OCI-LY7 (cell line): ENCODE measurements at regions not wholly inside any gene's neighbourhood (a gene's known extent, or its start where the extent isn't known, plus 50 kb on each side); places are given as distances from the start of the nearest gene placed in this dataset.

Experiments
- BruUV-seq: library from RNA; stranded (reverse); fragments of 400-500 nt; replicated peaks from 2 replicates; lab custom pipeline; 2021; lab: Mats Ljungman, UMichigan
- CTCF ChIA-PET: fragments of 300-600 bp; sonication (Branson Sonifier 250); formaldehyde crosslinking; loops from one replicate; lab custom pipeline; 2022; ENCODE audit warnings: antibody characterized with exemption; ENCODE audit not compliant: unreplicated experiment; lab: Charles Lee
- POLR2A ChIA-PET: fragments of 300-600 bp; sonication (Branson Sonifier 250); formaldehyde crosslinking; loops from one replicate; lab custom pipeline; 2022; ENCODE audit warnings: antibody characterized with exemption; lab: Charles Lee
- DNase-seq: peaks from one replicate; pipeline ENCODE4 v3.0.0-alpha.2; 2015; ENCODE audit warnings: low spot score
- H2AFZ ChIP-seq: fragments of 200-600 bp; sonication (generic), shearing (Covaris generic); 2 replicates; pipeline ENCODE4 v1.6.1; 2014; ENCODE audit warnings: mild to moderate bottlenecking, antibody characterized with exemption, low read length, moderate library complexity
- H3K27ac ChIP-seq: fragments of 200-600 bp; sonication (generic); 2 replicates; pipeline ENCODE4 v1.5.1; 2014; ENCODE audit warnings: mixed run types, low read depth, mild to moderate bottlenecking, moderate library complexity, low read length, inconsistent platforms; ENCODE audit not compliant: poor library complexity, severe bottlenecking
- H3K36me3 ChIP-seq: fragments of 200-600 bp; sonication (generic); 2 replicates; pipeline ENCODE4 v1.6.1; 2014; ENCODE audit warnings: mild to moderate bottlenecking, antibody characterized with exemption, low read length, moderate library complexity, mixed read lengths; ENCODE audit not compliant: insufficient read depth
- H3K4me1 ChIP-seq: fragments of 200-600 bp; sonication (generic); 2 replicates; pipeline ENCODE4 v1.5.1; 2014; ENCODE audit warnings: mild to moderate bottlenecking, low read length; ENCODE audit not compliant: insufficient read depth, poor library complexity, severe bottlenecking
- H3K4me2 ChIP-seq: fragments of 200-600 bp; sonication (generic); 2 replicates; pipeline ENCODE4 v1.6.1; 2014; ENCODE audit warnings: mild to moderate bottlenecking, low read length
- H3K4me3 ChIP-seq: fragments of 200-600 bp; sonication (generic); 2 replicates; pipeline ENCODE4 v1.5.1; 2014; ENCODE audit warnings: mild to moderate bottlenecking, low read depth, low read length; ENCODE audit not compliant: poor library complexity, severe bottlenecking
- H3K79me2 ChIP-seq: fragments of 200-600 bp; sonication (generic); 2 replicates; pipeline ENCODE4 v1.6.1; 2016; ENCODE audit warnings: low read depth, mild to moderate bottlenecking, low read length, moderate library complexity, mixed read lengths; ENCODE audit not compliant: insufficient read depth
- H3K9me2 ChIP-seq: fragments of 200-600 bp; sonication (generic); 2 replicates; pipeline ENCODE4 v1.6.1; 2016; ENCODE audit warnings: mild to moderate bottlenecking, low read length, mixed read lengths; ENCODE audit not compliant: insufficient read depth
- H3K9me3 ChIP-seq: fragments of 200-600 bp; sonication (generic); 2 replicates; pipeline ENCODE4 v1.6.1; 2014; ENCODE audit warnings: mild to moderate bottlenecking, mixed run types, low read length, mixed read lengths
- H4K20me1 ChIP-seq: fragments of 200-600 bp; sonication (generic); 2 replicates; pipeline ENCODE4 v1.6.1; 2014; ENCODE audit warnings: mild to moderate bottlenecking, antibody characterized with exemption, low read length, moderate library complexity, mixed read lengths; ENCODE audit not compliant: insufficient read depth
- EZH2phosphoT487 ChIP-seq: fragments of 200-600 bp; sonication (generic); IDR thresholded peaks from 2 replicates; pipeline ENCODE4 v1.6.1; 2018; ENCODE audit warnings: low read depth, borderline replicate concordance, mild to moderate bottlenecking, mixed run types, antibody characterized with exemption, low read length, moderate library complexity, mixed read lengths
- intact Hi-C: fragments of 100-400 bp; cut with micrococcal nuclease; formaldehyde crosslinking; loops from one replicate; pipeline ENCODE4 v1.10.0; 2022; ENCODE audit not compliant: unreplicated experiment
- TF ChIP-seq, protein P1 (sequence below): fragments of 200-600 bp; sonication (generic); conservative IDR thresholded peaks from 2 replicates; pipeline ENCODE4 v1.5.1; 2014; ENCODE audit warnings: mild to moderate bottlenecking, antibody characterized with exemption, low read length, moderate library complexity, mixed read lengths

DNA sequence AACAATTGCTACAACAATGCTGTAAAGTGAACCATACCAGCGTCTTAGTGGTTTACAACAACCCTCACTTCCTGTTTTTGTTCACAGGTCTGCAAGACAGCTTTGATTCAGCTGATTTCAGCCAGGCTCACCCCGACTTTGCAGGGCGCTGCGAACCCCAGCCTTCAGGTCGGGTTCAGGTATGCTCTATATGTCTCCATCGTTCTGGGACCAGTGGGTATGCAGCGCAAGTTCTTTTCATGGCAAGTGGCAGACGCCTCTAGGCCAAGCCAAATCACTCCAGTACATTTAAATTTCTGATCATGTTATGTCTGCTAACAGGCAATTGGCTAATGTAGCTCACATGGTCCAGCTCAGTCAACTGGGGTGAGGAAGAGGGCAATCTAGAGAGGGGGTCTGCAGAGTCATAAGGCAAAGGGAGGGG, 52.4 kb upstream of the RGMA start:
- Histone ChIP-seq H3K36me3 (no peaks in the 10 kb centered on the region), H3K4me1 (no peaks in the 10 kb centered on the region), H3K4me2 (no peak overlapping the region), H3K9me2 (no peaks in the 10 kb centered on the region), H4K20me1 (no peaks in the 10 kb centered on the region), H2AFZ (no peak overlapping the region), H3K4me3 (no peak overlapping the region), H3K27ac (no peak overlapping the region), H3K79me2 (no peaks in the 10 kb centered on the region), H3K9me3 (no peaks in the 10 kb centered on the region)
- no TSS peak for BruUV-seq
- intact Hi-C loops = no loop called here
- CTCF ChIA-PET = no interaction called here
- POLR2A ChIA-PET = interaction anchor here (0.6 kb wide), 1 partner anchor 16 kb away, joined by 4 read pairs; no protein-coding TSS in a partner anchor
- no peak for TF ChIP-seq EZH2phosphoT487
- TF ChIP-seq, protein P1, sequence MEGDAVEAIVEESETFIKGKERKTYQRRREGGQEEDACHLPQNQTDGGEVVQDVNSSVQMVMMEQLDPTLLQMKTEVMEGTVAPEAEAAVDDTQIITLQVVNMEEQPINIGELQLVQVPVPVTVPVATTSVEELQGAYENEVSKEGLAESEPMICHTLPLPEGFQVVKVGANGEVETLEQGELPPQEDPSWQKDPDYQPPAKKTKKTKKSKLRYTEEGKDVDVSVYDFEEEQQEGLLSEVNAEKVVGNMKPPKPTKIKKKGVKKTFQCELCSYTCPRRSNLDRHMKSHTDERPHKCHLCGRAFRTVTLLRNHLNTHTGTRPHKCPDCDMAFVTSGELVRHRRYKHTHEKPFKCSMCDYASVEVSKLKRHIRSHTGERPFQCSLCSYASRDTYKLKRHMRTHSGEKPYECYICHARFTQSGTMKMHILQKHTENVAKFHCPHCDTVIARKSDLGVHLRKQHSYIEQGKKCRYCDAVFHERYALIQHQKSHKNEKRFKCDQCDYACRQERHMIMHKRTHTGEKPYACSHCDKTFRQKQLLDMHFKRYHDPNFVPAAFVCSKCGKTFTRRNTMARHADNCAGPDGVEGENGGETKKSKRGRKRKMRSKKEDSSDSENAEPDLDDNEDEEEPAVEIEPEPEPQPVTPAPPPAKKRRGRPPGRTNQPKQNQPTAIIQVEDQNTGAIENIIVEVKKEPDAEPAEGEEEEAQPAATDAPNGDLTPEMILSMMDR = no peak
- DNase-seq = no peak

DNA sequence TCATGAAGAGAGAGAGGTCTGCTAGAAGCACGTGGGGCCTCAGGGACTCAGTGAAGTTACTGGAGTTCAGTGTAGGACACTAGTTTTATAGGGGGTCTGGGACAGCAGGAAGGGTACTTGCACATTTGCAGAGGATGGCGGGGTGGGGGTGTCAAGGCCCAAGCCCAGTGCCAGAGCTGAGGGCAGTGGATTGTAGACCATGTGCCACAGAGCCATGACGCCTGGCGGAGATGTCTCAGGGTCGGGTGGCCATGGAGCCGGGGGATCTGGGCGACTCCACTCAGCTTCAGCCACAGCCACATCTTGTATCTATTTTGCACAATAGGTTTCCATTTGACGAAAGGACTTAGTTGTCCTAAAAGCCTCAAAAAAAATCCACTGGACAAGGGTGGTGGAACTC, 50.4 kb upstream of the RGMA start:
- H3K4me1 ChIP-seq = no peaks in the 10 kb centered on the region
- H3K4me3 ChIP-seq = no peak overlapping the region
- no peaks in the 10 kb centered on the region for H4K20me1 ChIP-seq
- no peaks in the 10 kb centered on the region for H3K36me3 ChIP-seq
- CTCF ChIA-PET = no interaction called here
- H3K9me3 ChIP-seq = no peaks in the 10 kb centered on the region
- BruUV-seq = no TSS peak
- no peaks in the 10 kb centered on the region for H3K9me2 ChIP-seq
- no peak for DNase-seq
- no peak overlapping the region for H3K4me2 ChIP-seq
- H2AFZ ChIP-seq = no peak overlapping the region
- intact Hi-C loops = no loop called here
- no peaks in the 10 kb centered on the region for H3K79me2 ChIP-seq
- TF ChIP-seq, protein P1 = no peak
- no peak for TF ChIP-seq EZH2phosphoT487
- POLR2A ChIA-PET = no interaction called here
- no peak overlapping the region for H3K27ac ChIP-seq

DNA sequence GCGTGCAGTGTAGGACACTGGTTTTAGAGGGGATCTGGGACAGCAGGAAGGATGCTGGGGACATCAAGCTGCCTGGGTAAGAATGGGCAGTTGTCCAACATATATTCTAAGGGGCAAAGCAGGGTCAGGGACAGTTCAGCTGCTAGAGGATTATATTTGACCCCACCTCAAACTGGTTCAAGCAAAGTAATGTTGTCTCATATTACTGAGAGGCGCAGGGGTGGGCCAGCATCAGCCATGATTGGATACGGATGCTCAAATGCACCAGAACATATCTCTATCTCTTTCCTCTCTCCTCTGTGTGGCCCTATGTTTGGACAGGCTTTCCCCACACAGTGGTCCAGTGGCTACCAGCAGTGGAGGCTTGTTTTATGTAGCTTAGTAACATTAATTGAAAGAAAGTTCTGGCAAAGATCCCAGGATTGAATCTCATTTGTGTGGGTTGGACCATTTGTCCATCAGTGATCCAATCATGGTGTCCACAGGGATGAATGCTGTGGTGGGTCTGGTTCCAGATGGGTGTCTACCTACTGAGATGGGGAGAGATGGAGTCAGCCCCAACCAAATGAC, 49.8 kb upstream of the RGMA start:
- Histone ChIP-seq H3K36me3 (no peaks in the 10 kb centered on the region), H3K9me2 (no peaks in the 10 kb centered on the region), H3K4me2 (no peak overlapping the region), H4K20me1 (no peaks in the 10 kb centered on the region), H3K27ac (no peak overlapping the region), H3K4me1 (no peaks in the 10 kb centered on the region), H3K79me2 (no peaks in the 10 kb centered on the region), H3K4me3 (no peak overlapping the region), H2AFZ (no peak overlapping the region), H3K9me3 (no peaks in the 10 kb centered on the region)
- no peak for TF ChIP-seq EZH2phosphoT487
- TF ChIP-seq, protein P1 = no peak
- no TSS peak for BruUV-seq
- DNase-seq = no peak
- POLR2A ChIA-PET = no interaction called here
- intact Hi-C loops = no loop called here
- CTCF ChIA-PET = no interaction called here
